IMR-90 (cell line): ENCODE measurements at regions not wholly inside any gene's neighbourhood (a gene's known extent, or its start where the extent isn't known, plus 50 kb on each side); places are given as distances from the start of the nearest gene placed in this dataset.

Experiments
- CEBPB ChIP-seq: IDR thresholded peaks from 2 replicates; pipeline ENCODE4 v1.6.1; 2012; ENCODE audit warnings: low read depth, low read length, improper control_type of control experiment
- CHD1 ChIP-seq: IDR thresholded peaks from 2 replicates; pipeline ENCODE4 v1.6.1; 2012; ENCODE audit warnings: low read depth, low read length, improper control_type of control experiment
- POLR2A ChIP-seq: IDR thresholded peaks from 2 replicates; pipeline ENCODE4 v1.6.1; 2012; ENCODE audit warnings: mild to moderate bottlenecking, low read depth, low read length
- SMC3 ChIP-seq: fragments of 150-350 bp; IDR thresholded peaks from 2 replicates; pipeline ENCODE4 v1.6.1; 2016; ENCODE audit warnings: low read depth, mild to moderate bottlenecking, antibody characterized with exemption, low read length, moderate library complexity
- TF ChIP-seq, protein P1 (sequence below): conservative IDR thresholded peaks from 2 replicates; pipeline ENCODE4 v1.5.1; 2012; ENCODE audit warnings: mild to moderate bottlenecking, low read depth, low read length, improper control_type of control experiment
- TF ChIP-seq, protein P2 (sequence below): fragments of 150-350 bp; IDR thresholded peaks from 2 replicates; pipeline ENCODE4 v1.6.1; 2017; ENCODE audit warnings: mild to moderate bottlenecking, antibody characterized with exemption, low read length, low read depth

DNA sequence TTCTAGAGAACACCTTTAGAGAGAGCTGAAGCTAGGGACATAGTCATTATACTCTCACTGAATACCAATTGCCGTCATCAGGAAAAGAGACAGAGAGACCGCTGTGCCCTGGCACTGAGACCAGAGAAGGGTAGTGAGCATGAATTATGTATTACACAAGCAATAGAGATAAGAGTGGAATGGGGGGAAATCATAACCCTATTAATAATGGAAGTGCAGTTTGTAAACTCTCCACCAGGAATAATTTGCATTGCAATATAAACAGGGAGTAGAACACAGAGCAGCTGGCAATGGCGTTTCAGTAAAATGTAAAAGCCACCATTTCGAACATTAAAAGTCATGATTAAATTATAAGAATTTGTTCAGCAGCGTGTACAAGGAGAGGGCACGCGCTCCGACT is 244.5 kb downstream of the MAFB start:
- TF ChIP-seq, protein P1, sequence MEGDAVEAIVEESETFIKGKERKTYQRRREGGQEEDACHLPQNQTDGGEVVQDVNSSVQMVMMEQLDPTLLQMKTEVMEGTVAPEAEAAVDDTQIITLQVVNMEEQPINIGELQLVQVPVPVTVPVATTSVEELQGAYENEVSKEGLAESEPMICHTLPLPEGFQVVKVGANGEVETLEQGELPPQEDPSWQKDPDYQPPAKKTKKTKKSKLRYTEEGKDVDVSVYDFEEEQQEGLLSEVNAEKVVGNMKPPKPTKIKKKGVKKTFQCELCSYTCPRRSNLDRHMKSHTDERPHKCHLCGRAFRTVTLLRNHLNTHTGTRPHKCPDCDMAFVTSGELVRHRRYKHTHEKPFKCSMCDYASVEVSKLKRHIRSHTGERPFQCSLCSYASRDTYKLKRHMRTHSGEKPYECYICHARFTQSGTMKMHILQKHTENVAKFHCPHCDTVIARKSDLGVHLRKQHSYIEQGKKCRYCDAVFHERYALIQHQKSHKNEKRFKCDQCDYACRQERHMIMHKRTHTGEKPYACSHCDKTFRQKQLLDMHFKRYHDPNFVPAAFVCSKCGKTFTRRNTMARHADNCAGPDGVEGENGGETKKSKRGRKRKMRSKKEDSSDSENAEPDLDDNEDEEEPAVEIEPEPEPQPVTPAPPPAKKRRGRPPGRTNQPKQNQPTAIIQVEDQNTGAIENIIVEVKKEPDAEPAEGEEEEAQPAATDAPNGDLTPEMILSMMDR, result no peak
- no peak for TF ChIP-seq SMC3
- no peak for TF ChIP-seq CEBPB
- TF ChIP-seq POLR2A, result no peak
- TF ChIP-seq CHD1, result no peak
- TF ChIP-seq, protein P2, sequence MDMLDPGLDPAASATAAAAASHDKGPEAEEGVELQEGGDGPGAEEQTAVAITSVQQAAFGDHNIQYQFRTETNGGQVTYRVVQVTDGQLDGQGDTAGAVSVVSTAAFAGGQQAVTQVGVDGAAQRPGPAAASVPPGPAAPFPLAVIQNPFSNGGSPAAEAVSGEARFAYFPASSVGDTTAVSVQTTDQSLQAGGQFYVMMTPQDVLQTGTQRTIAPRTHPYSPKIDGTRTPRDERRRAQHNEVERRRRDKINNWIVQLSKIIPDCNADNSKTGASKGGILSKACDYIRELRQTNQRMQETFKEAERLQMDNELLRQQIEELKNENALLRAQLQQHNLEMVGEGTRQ, result no peak
